ENCODE measurements at regions not wholly inside any gene's neighbourhood (a gene's known extent, or its start where the extent isn't known, plus 50 kb on each side); places are given as distances from the start of the nearest gene placed in this dataset.

GRCh38 chr3:14019459-14019858 is 105.2 kb downstream of the CHCHD4 start:
- no peak for DNase-seq (ENCODE audit: unreplicated experiment)
- Mint-ChIP-seq H3K4me1 (ENCODE audit: insufficient read depth, unreplicated experiment) (peaks cover 5% of the 10 kb centered on the region), H3K9me3 (ENCODE audit: unreplicated experiment) (peaks cover 19% of the 10 kb centered on the region), H3K4me3 (ENCODE audit: unreplicated experiment) (no peak overlapping the region), H3K27ac (ENCODE audit: low read depth, unreplicated experiment) (no peak overlapping the region), H3K36me3 (ENCODE audit: insufficient read depth, unreplicated experiment) (peaks cover 6% of the 10 kb centered on the region), H3K27me3 (ENCODE audit: insufficient read depth, unreplicated experiment) (no peaks in the 10 kb centered on the region)
- CTCF ChIA-PET, result no interaction called here
- no peak for TF ChIP-seq CTCF (IDR thresholded peaks at IDR 0.05; ENCODE audit: unreplicated experiment)
- intact Hi-C loops (cut with micrococcal nuclease), result no loop called here
- BruUV-seq (replicated peaks), result no TSS peak
- POLR2A ChIA-PET, result interaction anchor here (1.2 kb wide), 1 partner anchor 10 kb away, joined by 4 read pairs; no protein-coding TSS in a partner anchor

- Mint-ChIP-seq H3K9me3 (ENCODE audit: unreplicated experiment) (peaks cover 5% of the 10 kb centered on the region), H3K4me3 (ENCODE audit: unreplicated experiment) (no peak overlapping the region), H3K27ac (ENCODE audit: low read depth, unreplicated experiment) (no peak overlapping the region), H3K27me3 (ENCODE audit: insufficient read depth, unreplicated experiment) (no peaks in the 10 kb centered on the region), H3K4me1 (ENCODE audit: insufficient read depth, unreplicated experiment) (peaks cover 5% of the 10 kb centered on the region), H3K36me3 (ENCODE audit: insufficient read depth, unreplicated experiment) (peaks cover 6% of the 10 kb centered on the region)
- ChIA-PET POLR2A (interaction anchor here (0.8 to 1.5 kb wide), 2 partner anchors 14 to 107 kb away, joined by 3 to 4 read pairs; no protein-coding TSS in a partner anchor), CTCF (interaction anchor here (0.6 to 0.9 kb wide), 3 partner anchors 127 to 394 kb away, joined by 3 to 4 read pairs (median 3); no protein-coding TSS in a partner anchor)
- intact Hi-C loops (cut with micrococcal nuclease), result no loop called here
- no peak for TF ChIP-seq CTCF (IDR thresholded peaks at IDR 0.05; ENCODE audit: unreplicated experiment)
- peak; percentile 28 for DNase-seq (ENCODE audit: unreplicated experiment)
- no TSS peak for BruUV-seq (replicated peaks)
Observed at GRCh38 chr3:14016900-14017475, 107.7 kb downstream of the CHCHD4 start.

GRCh38 chr3:14007006-14007405 is 117.7 kb downstream of the CHCHD4 start:
- POLR2A ChIA-PET, result no interaction called here
- intact Hi-C loops (cut with micrococcal nuclease), result no loop called here
- no peak overlapping the region for H3K4me3 Mint-ChIP-seq (ENCODE audit: unreplicated experiment)
- CTCF ChIA-PET, result no interaction called here
- H3K9me3 Mint-ChIP-seq (ENCODE audit: unreplicated experiment), result no peaks in the 10 kb centered on the region
- no TSS peak for BruUV-seq (replicated peaks)
- TF ChIP-seq CTCF (IDR thresholded peaks at IDR 0.05; ENCODE audit: unreplicated experiment), result no peak
- no peak for DNase-seq (ENCODE audit: unreplicated experiment)
- no peak overlapping the region for H3K27ac Mint-ChIP-seq (ENCODE audit: low read depth, unreplicated experiment)
- H3K4me1 Mint-ChIP-seq (ENCODE audit: insufficient read depth, unreplicated experiment), result no peaks in the 10 kb centered on the region
- no peaks in the 10 kb centered on the region for H3K27me3 Mint-ChIP-seq (ENCODE audit: insufficient read depth, unreplicated experiment)
- no peaks in the 10 kb centered on the region for H3K36me3 Mint-ChIP-seq (ENCODE audit: insufficient read depth, unreplicated experiment)

- Mint-ChIP-seq H3K27me3 (ENCODE audit: insufficient read depth, unreplicated experiment) (no peaks in the 10 kb centered on the region), H3K27ac (ENCODE audit: low read depth, unreplicated experiment) (peak overlapping the region; percentile 88), H3K4me1 (ENCODE audit: insufficient read depth, unreplicated experiment) (peaks cover 9% of the 10 kb centered on the region), H3K36me3 (ENCODE audit: insufficient read depth, unreplicated experiment) (no peaks in the 10 kb centered on the region), H3K4me3 (ENCODE audit: unreplicated experiment) (no peak overlapping the region), H3K9me3 (ENCODE audit: unreplicated experiment) (peaks cover 1% of the 10 kb centered on the region)
- ChIA-PET POLR2A (interaction anchor here (0.6 to 1.3 kb wide), 4 partner anchors 105 to 152 kb away, joined by 4 to 9 read pairs (median 4); partner anchors contain the start of gene TMEM43), CTCF (interaction anchor here (0.6 kb wide), 1 partner anchor 124 kb away, joined by 3 read pairs; no protein-coding TSS in a partner anchor)
- intact Hi-C loops (cut with micrococcal nuclease), result no loop called here
- BruUV-seq (replicated peaks), result no TSS peak
- TF ChIP-seq CTCF (IDR thresholded peaks at IDR 0.05; ENCODE audit: unreplicated experiment), result no peak
- DNase-seq (ENCODE audit: unreplicated experiment), result peak; percentile 31
Observed at GRCh38 chr3:14001136-14001535, 121.3 kb upstream of the WNT7A start.
